ENCODE measurements at regions not wholly inside any gene's neighbourhood (a gene's known extent, or its start where the extent isn't known, plus 50 kb on each side); places are given as distances from the start of the nearest gene placed in this dataset.

DNA sequence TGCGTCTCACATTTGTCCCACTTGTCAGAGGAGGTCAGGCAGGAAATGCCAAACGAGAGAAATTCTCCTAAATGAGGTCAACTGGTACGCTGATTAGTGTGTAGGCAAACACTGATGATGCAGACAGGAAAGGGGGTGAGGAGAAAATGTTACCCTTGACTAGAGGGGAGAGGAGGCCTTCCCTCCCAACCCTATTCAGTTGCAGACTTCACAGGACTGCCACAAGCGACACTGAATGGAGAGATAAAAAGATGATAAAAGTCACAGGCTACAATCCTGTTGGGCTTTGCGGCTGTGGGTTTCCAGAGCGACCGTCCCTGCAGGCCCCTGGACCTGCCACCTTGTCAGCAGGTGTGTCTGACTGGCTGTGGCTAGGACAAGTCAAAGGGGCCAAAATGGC lies 569.4 kb downstream of the CDH26 start:
- TF ChIP-seq, protein P1, sequence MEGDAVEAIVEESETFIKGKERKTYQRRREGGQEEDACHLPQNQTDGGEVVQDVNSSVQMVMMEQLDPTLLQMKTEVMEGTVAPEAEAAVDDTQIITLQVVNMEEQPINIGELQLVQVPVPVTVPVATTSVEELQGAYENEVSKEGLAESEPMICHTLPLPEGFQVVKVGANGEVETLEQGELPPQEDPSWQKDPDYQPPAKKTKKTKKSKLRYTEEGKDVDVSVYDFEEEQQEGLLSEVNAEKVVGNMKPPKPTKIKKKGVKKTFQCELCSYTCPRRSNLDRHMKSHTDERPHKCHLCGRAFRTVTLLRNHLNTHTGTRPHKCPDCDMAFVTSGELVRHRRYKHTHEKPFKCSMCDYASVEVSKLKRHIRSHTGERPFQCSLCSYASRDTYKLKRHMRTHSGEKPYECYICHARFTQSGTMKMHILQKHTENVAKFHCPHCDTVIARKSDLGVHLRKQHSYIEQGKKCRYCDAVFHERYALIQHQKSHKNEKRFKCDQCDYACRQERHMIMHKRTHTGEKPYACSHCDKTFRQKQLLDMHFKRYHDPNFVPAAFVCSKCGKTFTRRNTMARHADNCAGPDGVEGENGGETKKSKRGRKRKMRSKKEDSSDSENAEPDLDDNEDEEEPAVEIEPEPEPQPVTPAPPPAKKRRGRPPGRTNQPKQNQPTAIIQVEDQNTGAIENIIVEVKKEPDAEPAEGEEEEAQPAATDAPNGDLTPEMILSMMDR (conservative IDR thresholded peaks at IDR 0.05), result no peak
- TF ChIP-seq ZFX (IDR thresholded peaks at IDR 0.05), result no peak
